HEK293 (cell line): ENCODE measurements at regions not wholly inside any gene's neighbourhood (a gene's known extent, or its start where the extent isn't known, plus 50 kb on each side); places are given as distances from the start of the nearest gene placed in this dataset.

Experiments
- SP2 ChIP-seq: fragments of 450-650 bp; formaldehyde crosslinking; IDR thresholded peaks from 2 replicates; pipeline ENCODE4 v1.5.1; 2016; ENCODE audit warnings: missing biosample characterization, missing genetic modification characterization
- TCF7L2 ChIP-seq: IDR thresholded peaks from 2 replicates; pipeline ENCODE4 v1.6.1; 2011; ENCODE audit warnings: low read depth, mild to moderate bottlenecking, inconsistent platforms, low read length, moderate library complexity, borderline replicate concordance
- ZNF114 ChIP-seq: fragments of 450-650 bp; formaldehyde crosslinking; IDR thresholded peaks from 2 replicates; pipeline ENCODE4 v1.5.0; 2017; ENCODE audit warnings: missing biosample characterization, missing genetic modification characterization
- ZNF274 ChIP-seq, 2 experiments: fragments of 200-500 bp in 1 of 2; fragments of 450-650 bp in 1 of 2; sonication (Bioruptor generic) in 1 of 2; formaldehyde crosslinking in 1 of 2; IDR thresholded peaks; 2 replicates each; pipeline versions ENCODE4 v1.5.1 to v1.6.1; 2014 to 2016; ENCODE audit warnings: borderline replicate concordance in 1 of 2, inconsistent platforms in 1 of 2, low read length in 1 of 2, missing biosample characterization in 1 of 2, missing genetic modification characterization in 1 of 2
- ZNF585B ChIP-seq: fragments of 450-650 bp; formaldehyde crosslinking; IDR thresholded peaks from 2 replicates; pipeline ENCODE4 v1.5.1; 2016; ENCODE audit warnings: missing biosample characterization, missing genetic modification characterization
- TF ChIP-seq, protein P1 (sequence below): fragments of 450-650 bp; formaldehyde crosslinking; IDR thresholded peaks from 2 replicates; pipeline ENCODE4 v1.5.1; 2016; ENCODE audit warnings: missing biosample characterization, missing genetic modification characterization
- TF ChIP-seq, protein P2 (sequence below): fragments of 450-650 bp; formaldehyde crosslinking; IDR thresholded peaks from 2 replicates; pipeline ENCODE4 v1.5.1; 2016; ENCODE audit warnings: missing biosample characterization, missing genetic modification characterization
- TF ChIP-seq, protein P3 (sequence below): fragments of 450-650 bp; formaldehyde crosslinking; IDR thresholded peaks from 2 replicates; pipeline ENCODE4 v1.5.1; 2016; ENCODE audit warnings: missing biosample characterization, missing genetic modification characterization

DNA sequence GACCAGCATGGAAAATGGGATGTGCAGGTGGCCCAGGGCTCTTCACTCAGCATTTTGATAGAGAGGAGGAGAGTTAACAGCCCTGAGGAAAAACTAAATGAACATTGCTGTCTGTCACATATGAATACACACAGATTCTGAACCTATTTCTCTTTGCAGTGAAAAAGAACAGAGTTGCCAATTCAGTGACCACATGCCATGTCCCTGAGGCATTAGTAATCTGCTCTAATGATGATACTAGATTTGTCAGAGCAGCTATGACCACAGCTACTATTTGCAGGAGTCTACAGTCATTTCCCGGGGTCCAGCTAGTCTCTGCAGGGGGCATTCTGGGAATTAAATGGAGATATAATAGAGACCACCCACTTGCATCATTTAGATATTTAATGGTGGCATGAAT is 267.6 kb downstream of the TMX3 start:
- TF ChIP-seq TCF7L2, result no peak
- no peak for TF ChIP-seq ZNF274 (IDR thresholded peaks at IDR 0.05; ENCODE audit: low read length)
- no peak for TF ChIP-seq ZNF274 (tag by site-specific recombination; IDR thresholded peaks at IDR 0.05; ENCODE audit: borderline replicate concordance)
- TF ChIP-seq, protein P1, sequence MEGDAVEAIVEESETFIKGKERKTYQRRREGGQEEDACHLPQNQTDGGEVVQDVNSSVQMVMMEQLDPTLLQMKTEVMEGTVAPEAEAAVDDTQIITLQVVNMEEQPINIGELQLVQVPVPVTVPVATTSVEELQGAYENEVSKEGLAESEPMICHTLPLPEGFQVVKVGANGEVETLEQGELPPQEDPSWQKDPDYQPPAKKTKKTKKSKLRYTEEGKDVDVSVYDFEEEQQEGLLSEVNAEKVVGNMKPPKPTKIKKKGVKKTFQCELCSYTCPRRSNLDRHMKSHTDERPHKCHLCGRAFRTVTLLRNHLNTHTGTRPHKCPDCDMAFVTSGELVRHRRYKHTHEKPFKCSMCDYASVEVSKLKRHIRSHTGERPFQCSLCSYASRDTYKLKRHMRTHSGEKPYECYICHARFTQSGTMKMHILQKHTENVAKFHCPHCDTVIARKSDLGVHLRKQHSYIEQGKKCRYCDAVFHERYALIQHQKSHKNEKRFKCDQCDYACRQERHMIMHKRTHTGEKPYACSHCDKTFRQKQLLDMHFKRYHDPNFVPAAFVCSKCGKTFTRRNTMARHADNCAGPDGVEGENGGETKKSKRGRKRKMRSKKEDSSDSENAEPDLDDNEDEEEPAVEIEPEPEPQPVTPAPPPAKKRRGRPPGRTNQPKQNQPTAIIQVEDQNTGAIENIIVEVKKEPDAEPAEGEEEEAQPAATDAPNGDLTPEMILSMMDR, result no peak
- TF ChIP-seq, protein P2, sequence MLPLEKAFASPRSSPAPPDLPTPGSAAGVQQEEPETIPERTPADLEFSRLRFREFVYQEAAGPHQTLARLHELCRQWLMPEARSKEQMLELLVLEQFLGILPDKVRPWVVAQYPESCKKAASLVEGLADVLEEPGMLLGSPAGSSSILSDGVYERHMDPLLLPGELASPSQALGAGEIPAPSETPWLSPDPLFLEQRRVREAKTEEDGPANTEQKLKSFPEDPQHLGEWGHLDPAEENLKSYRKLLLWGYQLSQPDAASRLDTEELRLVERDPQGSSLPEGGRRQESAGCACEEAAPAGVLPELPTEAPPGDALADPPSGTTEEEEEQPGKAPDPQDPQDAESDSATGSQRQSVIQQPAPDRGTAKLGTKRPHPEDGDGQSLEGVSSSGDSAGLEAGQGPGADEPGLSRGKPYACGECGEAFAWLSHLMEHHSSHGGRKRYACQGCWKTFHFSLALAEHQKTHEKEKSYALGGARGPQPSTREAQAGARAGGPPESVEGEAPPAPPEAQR, result no peak
- TF ChIP-seq ZNF585B (tag by site-specific recombination), result no peak
- no peak for TF ChIP-seq ZNF114 (tag by site-specific recombination)
- TF ChIP-seq, protein P3, sequence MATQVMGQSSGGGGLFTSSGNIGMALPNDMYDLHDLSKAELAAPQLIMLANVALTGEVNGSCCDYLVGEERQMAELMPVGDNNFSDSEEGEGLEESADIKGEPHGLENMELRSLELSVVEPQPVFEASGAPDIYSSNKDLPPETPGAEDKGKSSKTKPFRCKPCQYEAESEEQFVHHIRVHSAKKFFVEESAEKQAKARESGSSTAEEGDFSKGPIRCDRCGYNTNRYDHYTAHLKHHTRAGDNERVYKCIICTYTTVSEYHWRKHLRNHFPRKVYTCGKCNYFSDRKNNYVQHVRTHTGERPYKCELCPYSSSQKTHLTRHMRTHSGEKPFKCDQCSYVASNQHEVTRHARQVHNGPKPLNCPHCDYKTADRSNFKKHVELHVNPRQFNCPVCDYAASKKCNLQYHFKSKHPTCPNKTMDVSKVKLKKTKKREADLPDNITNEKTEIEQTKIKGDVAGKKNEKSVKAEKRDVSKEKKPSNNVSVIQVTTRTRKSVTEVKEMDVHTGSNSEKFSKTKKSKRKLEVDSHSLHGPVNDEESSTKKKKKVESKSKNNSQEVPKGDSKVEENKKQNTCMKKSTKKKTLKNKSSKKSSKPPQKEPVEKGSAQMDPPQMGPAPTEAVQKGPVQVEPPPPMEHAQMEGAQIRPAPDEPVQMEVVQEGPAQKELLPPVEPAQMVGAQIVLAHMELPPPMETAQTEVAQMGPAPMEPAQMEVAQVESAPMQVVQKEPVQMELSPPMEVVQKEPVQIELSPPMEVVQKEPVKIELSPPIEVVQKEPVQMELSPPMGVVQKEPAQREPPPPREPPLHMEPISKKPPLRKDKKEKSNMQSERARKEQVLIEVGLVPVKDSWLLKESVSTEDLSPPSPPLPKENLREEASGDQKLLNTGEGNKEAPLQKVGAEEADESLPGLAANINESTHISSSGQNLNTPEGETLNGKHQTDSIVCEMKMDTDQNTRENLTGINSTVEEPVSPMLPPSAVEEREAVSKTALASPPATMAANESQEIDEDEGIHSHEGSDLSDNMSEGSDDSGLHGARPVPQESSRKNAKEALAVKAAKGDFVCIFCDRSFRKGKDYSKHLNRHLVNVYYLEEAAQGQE (tag by site-specific recombination), result no peak
- TF ChIP-seq SP2, result no peak
